GM21717 (cell line): ENCODE measurements at regions not wholly inside any gene's neighbourhood (a gene's known extent, or its start where the extent isn't known, plus 50 kb on each side); places are given as distances from the start of the nearest gene placed in this dataset.
"Not testable (repeated sequence)": the region's sequence is repeated elsewhere in the genome, so short reads cannot be mapped to it uniquely, and the experiment has no call there.

ENCODE experiments used
- ATAC-seq: cut with Tn5 transposase; IDR thresholded peaks from one replicate; pipeline ENCODE4 v1.9.1; 2021; ENCODE audit warnings: mild to moderate bottlenecking, moderate library complexity; ENCODE audit not compliant: unreplicated experiment

DNA sequence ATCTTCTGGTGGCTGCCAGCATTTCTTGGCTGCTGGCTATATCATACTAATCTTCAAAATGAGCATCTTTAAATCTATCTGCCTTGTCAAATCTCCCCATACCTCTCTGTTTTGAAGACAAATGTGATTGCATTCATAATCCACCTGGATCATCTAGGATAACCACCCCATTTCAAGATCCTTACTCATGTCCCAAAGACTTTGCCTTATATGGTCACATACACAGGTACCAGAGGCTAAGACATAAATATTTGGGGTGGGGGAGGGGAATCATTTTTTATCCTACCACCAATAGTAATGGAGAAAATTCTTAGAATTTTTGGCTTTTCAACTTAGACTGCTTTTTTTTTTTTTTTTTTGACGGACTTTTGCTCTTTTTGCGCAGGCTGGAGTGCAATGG lies 970.8 kb downstream of the PLOD2 start:
- ATAC-seq: no peak

DNA sequence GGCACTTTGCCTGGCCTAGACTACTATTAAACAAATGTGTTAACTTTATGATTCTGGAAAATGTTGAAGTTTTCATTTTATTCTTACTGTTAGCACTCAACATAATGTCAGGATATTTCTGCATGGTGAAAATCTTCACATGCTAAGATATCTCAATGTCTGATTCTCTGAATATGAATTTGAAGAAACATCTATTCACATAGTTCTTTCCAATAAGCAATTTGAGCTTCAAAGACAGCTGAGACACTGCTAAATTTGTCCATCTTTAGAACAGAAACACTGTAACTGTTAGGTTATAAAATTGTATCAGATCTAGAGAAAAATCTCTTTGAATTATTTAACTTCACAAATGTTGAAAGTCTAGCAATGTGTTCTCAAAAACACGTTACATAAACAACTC lies 970.2 kb downstream of the PLOD2 start:
- ATAC-seq: no peak

DNA sequence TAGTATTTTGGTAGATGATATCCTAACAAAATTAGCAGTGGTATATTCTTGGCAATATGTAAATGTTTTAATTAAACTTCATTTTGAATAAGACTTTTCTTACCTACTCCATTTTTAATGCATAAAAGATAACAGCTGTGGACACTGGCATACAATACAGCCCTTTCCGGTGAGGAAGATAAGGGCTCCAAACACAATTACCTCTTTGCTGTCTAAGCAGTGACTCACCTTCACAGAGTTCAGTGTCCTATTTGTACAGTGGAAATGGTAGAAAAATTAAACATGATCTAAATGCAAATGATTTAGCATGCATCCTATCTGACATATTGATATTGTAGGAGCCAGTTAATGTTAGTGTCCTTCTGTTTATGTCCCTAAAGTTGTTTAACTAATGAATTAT lies 969.4 kb downstream of the PLOD2 start:
- ATAC-seq: no peak

DNA sequence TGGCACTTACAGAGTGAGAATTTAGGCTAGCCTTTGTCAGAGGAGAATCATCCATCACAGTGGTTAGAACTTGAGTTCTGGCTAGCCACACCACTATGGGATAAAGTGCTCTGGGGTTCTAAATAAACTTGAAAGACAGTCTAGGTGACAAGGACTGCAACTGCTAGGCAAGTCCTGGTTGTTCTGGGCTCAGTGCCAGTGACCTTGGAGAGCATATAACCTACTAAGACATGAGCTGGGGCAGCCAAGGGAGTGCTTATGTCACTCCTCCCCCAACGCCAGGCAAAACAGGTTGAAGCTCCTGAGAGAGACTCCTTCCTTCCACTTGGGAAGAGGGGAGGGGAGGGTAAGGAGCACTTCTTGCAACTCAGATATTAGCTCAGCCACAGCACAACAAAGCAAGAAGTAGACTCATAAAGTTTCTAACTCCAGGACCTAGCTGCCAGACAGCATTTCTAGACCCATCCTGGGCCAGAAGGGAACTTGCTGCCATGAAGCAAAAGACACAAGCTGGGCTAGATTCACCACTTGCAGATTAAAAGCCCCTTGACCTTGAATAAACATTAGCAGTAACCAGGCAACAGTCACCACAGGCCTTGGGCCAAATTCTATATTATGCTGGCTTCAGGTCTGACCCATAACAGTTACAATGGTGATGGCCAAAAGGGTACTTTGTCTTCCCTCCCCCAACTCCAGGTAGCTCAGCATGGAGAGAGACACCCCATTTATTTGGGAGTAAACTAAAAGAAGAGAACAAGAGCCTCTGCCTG lies 963.7 kb downstream of the PLOD2 start:
- ATAC-seq: no peak

DNA sequence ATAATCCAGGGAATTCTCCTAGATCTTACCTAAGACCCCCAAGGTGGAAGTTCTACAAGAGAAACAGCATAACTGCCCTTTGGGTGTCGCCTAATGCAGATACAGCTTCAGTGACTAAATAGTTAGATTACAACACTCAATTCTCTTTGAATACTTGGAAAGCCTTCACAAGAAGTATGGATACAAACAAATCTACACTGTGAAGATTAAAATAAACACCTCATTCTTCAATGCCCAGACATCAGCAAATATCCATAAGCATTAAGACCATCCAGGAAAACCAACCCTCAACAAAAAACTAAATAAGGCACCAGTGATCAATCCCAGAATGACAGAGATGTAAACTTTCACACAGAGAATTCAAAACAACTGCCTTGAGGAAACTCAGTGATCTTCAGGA lies 963.2 kb downstream of the PLOD2 start:
- no peak for ATAC-seq

DNA sequence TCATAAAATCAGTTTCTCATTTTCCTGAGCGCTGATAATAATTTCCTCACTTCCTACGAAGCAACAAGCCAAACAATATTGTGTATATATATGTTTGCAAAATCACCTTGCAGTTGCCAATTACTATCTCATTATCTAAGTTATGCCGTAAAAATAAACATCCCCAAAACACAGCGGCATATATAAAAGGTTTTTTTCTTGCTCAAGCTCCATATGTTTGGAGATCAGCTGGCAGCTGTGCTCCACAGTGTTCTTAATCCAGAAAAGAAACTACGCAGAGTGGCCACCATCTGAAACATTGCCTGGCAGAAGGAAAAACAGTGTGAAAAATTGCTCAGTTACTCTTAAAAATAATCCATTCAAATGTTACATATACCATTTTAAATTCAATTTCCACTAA lies 951.4 kb downstream of the PLOD2 start:
- no peak for ATAC-seq

DNA sequence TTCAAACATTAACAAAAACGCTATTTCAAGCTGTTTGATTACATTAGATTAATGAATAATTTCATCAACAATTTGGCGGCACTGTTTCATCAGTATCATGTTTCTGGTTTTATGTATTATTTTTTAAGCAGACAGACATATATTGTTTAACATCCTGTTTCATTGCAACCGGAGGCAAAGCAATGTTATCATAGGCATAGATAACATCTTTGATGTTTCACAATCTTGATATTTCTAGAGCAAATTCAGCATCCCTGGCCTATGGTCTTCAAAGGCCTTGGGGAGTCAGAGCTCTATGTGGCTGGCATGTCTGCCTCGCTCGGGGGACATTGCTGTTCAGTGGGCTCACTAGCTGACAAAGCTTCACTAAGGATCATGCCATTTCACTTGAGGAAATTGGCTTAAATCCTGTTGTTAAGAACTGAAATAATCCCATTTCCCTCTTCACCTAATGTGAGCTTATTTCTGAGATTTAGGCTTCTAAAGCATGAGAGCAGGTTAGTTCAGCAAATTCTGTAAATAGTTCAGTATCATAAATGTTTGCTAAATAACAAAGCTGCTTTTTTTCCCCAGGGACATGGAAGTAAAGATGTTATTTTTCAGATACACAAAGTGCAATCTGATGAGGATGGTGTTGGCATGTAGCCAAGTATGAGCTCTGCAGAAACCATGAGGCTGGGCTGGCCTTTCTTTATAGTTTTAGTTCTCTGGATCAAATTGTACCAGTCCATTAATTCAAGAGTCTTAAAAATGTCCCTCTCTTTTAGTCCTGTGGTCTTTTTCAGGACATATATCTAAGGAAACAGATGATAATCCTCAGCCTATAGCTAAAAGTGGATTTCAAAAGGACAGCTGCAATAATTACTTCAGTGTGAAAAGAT lies 941.4 kb downstream of the PLOD2 start:
- ATAC-seq: no peak

DNA sequence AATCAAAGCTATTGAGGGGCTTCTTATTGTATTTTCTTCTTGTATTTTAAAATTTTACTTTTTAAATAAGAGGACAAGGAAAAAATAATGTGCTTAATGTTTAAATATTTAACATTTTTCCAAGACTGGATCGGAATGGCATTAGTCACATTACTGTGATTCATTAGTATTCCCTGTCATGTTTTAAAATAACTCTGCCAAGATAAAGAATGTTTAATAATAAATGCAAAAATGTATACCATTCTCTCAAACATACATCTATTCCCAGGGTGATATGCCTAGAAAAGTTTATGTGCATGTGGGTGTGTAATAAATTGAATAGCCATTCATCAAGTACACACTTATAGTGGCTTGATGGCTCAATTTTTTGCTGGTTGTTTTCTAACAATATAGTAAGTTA lies 936.1 kb downstream of the PLOD2 start:
- no peak for ATAC-seq

DNA sequence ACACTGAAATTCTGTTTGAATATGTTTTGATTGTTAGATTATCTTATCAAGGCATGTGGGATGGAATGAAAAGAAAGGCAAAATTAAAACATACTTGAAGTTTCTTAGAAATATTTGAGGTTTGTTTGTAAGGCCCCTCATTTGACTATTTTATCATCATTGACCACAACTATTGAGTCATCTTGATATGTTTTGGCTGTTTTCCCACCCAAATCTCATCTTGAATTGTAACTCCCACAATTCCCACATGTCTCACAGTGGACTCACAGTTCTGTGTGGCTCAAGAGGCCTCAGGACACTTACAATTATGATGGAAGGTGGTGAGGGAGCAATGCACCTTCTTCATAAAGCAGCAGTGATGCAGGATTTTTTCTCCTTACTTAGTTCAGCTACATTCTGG lies 917.1 kb downstream of the PLOD2 start:
- ATAC-seq: no peak

DNA sequence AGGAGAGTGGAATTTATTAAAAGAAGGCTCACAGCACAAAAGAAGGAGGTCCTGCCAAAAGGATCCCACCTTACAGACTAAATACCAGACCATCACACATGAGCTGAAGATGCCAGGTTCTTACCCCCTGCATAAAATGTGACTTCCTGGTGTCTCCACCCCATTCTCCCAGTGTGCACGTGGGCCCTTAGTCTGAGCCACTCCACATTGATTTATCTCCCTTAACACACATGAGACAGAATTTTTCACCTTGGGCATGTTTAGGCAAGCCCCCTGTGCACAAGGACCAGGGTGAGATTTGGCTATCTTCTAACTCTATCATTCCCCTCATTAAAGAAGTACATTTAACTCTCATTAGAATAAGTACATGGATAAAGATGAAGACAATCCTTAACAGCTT lies 916.7 kb downstream of the PLOD2 start:
- ATAC-seq: no peak

DNA sequence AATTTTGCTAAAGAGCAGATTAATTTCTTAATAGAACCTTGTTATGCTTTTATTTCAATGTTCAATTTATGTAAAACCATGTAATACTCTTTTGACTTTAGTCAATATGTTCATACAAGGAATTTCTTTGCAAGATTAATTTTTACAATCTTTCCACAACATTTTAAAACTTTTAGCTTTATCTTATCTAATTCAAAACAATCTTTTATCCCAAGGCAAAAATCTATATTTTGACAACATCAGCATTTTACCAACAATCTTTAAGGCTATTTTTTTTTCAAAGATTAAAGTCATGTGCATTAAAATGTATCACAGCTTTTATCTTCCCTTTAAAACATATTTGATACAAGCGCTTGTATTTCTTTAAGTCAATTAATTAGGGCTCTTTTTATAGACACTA lies 914.7 kb downstream of the PLOD2 start:
- ATAC-seq: no peak

DNA sequence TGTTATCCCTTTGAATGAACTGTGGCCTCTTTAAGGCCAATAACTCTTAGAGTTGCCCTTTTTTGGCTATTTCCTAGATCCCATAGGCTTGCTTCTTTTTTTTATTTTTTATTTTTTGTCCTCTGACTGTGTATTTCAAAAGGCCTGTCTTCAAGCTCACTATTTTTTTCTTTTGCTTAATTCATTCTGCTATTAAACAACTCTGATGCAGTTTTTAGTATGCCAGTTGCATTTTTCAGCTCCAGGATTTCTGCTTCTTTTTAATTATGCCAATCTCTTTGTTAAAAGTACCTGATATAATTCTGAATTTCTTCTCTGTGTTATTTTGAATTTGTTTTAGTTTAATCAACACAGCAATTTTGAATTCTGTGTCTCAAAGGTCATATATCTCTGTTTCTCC lies 912.1 kb downstream of the PLOD2 start:
- ATAC-seq: no peak

DNA sequence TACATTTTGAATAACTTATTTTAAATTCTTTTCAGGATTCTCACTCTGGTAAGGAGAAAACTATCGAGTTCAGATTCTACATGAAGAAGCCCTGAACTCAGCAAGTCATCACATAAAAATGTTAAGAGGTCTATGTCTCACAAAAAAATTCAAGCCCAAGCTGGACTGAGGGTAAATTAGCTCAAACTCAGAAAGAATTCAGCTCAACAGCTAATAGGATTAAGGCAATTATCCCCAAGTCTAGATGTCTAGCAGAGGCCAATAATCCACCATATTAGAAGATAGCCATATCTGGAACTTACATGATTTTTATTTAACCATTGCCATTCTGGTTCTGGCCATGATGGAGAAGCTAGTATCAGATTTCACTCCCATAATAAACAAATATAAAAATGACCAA lies 909.7 kb downstream of the PLOD2 start:
- no peak for ATAC-seq

DNA sequence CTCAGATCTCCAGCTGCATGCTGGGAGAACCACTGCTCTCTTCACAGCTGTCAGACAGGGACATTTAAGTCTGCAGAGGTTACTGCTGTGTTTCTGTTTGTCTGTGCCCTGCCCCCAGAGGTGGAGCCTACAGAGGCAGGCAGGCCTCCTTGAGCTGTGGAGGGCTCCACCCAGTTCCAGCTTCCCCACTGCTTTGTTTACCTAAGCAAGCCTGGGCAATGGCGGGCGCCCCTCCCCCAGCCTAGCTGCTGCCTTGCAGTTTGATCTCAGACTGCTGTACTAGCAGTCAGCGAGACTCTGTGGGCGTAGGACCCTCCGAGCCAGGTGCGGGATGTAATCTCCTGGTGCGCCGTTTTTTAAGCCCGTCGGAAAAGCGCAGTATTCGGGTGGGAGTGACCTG lies 903.0 kb downstream of the PLOD2 start:
- not testable (repeated sequence) for ATAC-seq

DNA sequence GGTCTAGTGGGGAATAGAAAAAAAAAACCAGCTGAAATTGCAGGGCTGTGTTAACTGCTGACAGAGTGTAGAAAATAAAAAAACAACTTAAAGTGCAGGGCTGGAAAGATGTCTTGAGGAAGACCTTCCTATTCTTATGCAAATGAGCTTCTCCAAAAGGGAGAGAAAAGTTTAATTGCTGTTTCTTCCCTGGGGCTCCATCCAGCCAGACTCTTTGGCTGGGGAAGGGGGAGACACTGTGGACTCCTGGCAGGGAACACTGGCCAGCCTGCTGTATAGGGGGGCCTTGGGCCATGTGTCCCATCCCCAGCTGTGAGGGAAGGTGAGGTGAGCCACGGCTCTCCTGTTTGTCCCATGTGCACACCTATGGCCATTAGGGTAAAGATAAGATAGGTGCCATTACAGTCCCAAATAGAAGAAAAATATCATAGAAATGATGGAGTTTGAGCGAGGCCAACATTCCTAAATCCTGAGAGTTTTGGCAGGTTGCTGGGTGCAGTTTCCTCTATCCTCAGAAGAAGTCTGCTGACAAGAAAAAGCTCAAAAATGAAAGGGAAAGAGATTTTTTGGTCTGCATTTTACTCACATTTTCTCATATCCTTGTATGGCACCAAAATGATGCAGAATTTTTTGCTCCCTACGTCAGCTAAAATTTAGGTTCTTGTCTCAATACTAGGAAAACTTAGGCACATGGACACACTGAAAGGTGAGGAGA lies 901.7 kb downstream of the PLOD2 start:
- ATAC-seq: no peak

DNA sequence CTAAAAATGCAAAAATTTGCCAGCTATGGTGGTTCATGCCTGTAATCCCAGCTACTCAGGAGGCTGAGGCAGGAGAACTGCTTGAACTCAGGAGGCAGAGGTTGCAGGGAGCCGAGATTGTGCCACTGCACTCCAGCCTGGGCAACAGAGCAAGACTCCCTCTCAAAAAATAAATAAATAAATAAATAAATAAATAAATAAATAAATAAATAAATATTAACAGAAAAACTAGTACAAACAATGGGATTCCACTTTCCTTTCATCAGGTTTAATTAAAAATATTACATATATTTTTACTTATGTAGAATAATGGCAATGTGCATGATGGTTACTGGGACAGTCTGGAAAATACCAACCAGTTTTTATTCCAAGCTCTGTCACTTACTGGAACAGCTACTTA lies 897.5 kb downstream of the PLOD2 start:
- not testable (repeated sequence) for ATAC-seq

DNA sequence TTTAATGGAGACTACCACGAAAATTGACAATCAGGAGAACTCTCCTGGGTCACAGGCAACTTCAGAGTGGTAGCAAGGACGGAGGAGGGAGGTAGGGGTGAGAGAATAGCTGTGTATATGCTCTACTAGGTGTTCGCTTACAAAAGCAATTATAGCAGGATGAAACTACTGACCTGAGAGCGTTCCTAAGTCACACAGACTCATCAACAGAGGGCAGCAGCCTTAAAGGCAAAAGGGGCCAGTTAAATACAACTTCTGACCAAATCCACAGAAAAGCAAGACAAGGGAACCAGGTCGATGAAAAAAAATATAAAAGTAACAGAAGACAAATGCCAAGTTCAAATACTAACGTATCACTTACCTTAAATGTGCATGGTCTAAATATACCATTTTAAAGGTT lies 894.6 kb downstream of the PLOD2 start:
- ATAC-seq: no peak

DNA sequence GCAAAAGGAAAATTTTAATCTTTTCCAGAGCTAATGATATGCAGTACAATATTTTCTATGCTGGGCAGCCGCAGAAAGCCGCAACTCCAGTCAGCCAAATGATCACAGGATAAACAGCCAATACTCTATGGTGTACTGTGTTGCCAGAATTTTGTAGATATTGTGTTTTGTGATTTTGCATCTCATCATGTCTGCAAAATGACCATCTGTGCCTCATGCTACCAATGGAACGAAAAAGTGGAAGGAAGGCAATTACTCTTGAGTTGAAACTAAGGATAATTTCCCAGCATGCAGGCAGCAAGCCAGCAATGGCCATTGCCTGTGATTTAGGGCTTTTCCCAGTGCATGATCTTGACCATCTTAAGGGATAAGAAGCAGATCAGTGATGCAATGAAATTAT lies 891.9 kb downstream of the PLOD2 start:
- no peak for ATAC-seq

DNA sequence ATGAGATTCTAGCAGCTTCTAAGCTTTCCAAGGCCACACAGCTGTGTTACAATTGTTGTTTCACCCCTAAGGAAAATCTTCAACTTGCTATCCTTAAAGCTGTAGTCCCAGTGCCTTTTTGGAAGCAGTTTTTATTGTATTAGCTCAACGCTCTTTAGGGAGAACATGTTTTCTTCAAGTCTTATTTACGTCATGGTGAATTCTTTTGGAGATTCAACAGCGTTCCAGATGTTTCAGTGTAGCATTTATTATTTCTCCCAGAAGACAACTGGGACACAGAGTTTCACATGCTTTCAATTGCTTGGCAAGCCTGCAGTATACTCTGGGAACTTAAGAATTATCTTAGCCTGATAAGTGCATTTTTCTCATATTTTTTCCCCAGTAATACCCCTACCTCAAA lies 888.3 kb downstream of the PLOD2 start:
- ATAC-seq: no peak

DNA sequence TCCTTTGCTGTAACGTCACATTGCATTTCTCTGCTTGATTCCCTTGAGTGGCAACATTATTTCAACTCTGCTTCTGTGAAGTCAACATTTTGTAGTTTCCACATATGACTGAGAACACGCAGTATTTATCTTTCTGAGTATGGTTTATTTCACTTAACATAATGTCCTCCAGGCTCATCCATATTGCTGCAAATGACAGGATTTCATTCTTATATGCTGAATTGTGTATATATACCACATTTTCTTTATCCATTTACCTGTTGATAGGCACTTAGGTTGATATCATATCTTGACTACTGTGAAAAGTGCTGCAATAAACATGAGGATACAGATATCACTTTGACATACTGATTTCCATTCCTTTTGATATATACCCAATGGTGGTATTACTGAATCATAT lies 878.5 kb downstream of the PLOD2 start:
- ATAC-seq: no peak

DNA sequence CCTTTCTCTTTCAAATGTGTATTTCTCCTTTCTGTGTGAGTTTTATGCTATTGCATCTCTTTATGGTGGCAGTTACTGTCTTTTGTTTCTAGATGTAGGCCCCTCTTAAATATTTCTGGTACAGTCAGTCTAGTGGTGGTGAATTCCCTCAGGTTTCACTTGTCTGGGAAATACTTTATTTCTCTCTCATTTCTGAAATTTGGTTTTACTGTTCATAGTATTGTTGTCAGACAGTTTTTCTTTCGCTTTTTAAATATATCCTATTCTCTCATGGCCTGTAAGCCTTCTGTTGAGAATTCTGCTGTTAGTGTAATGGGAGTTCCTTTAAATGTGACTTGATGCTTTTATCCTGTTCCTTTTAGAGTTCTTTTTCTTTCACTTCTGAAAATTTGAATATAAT lies 874.0 kb downstream of the PLOD2 start:
- peak; percentile 91 for ATAC-seq

DNA sequence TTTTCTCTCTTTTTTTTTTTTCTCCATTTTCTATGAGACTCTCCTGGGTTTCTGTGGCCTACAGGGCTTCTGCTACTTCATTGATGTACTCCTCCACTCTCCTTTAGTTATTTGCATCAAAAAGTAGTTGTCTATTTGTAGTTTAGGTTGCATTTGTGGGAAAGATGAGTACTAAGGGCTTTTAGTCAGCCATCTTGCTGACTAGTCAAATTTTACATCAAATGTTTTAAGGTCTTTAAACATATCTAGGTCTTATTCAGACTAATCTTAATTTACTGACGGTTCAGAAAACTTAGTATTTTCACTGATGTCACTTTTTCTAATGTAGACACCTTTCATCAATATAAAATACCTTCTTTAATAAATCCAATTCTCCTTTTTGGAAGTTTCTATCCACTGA lies 871.0 kb downstream of the PLOD2 start:
- no peak for ATAC-seq
